IMR-90 (cell line): ENCODE measurements at regions not wholly inside any gene's neighbourhood (a gene's known extent, or its start where the extent isn't known, plus 50 kb on each side); places are given as distances from the start of the nearest gene placed in this dataset.

Experiments used
- ATAC-seq: fragments of 200-7000 bp; cut with Tn5 transposase; 2 replicates; pipeline ENCODE4 v1.9.1; 2020; ENCODE audit warnings: low read depth, mild to moderate bottlenecking, moderate library complexity
- BruUV-seq: library from RNA; stranded (reverse); fragments of 400-500 nt; replicated peaks from 2 replicates; lab custom pipeline; 2021; lab: Mats Ljungman, UMichigan
- CTCF ChIA-PET: fragments of 300-600 bp; formaldehyde crosslinking; extraction: SDS; loops from one replicate; lab custom pipeline; 2021; ENCODE audit warnings: antibody characterized with exemption; lab: Yijun Ruan, JAX
- POLR2A ChIA-PET: fragments of 300-600 bp; sonication (Branson Sonifier 250); formaldehyde crosslinking; loops from one replicate; lab custom pipeline; 2022; ENCODE audit warnings: antibody characterized with exemption; ENCODE audit not compliant: unreplicated experiment; lab: Charles Lee
- DNase-seq: peaks from one replicate; pipeline ENCODE4 v3.0.0; 2013
- H2AFZ ChIP-seq: replicated peaks from 2 replicates; pipeline ENCODE3; 2013; ENCODE audit warnings: low read length, mild to moderate bottlenecking; ENCODE audit not compliant: poor library complexity
- H2AK5ac ChIP-seq: 2 replicates; pipeline ENCODE4 v1.6.1; 2013; ENCODE audit warnings: low read depth, low read length, inconsistent platforms
- H2AK9ac ChIP-seq: replicated peaks from 2 replicates; pipeline ENCODE3; 2013; ENCODE audit warnings: mild to moderate bottlenecking, low read depth, low read length, moderate library complexity; ENCODE audit not compliant: poor library complexity
- H2BK120ac ChIP-seq: 2 replicates; pipeline ENCODE4 v1.6.1; 2013; ENCODE audit warnings: low read depth, low read length, inconsistent platforms
- H2BK15ac ChIP-seq: 3 replicates; pipeline ENCODE4 v1.6.1; 2013; ENCODE audit warnings: low read depth, low read length, inconsistent platforms
- H2BK20ac ChIP-seq: 2 replicates; pipeline ENCODE4 v1.6.1; 2013; ENCODE audit warnings: low read depth, mild to moderate bottlenecking, inconsistent platforms, low read length, moderate library complexity
- H2BK5ac ChIP-seq: 2 replicates; pipeline ENCODE4 v1.6.1; 2013; ENCODE audit warnings: mild to moderate bottlenecking, low read depth, low read length, inconsistent platforms; ENCODE audit not compliant: poor library complexity, severe bottlenecking
- H3K14ac ChIP-seq: replicated peaks from 2 replicates; pipeline ENCODE4 v1.6.1; 2013; ENCODE audit warnings: low read depth, low read length, inconsistent platforms
- H3K18ac ChIP-seq: 2 replicates; pipeline ENCODE4 v1.6.1; 2013; ENCODE audit warnings: low read depth, low read length, control low read depth
- H3K23ac ChIP-seq: 2 replicates; pipeline ENCODE4 v1.6.1; 2013; ENCODE audit warnings: low read depth, low read length, inconsistent platforms
- H3K27ac ChIP-seq: 2 replicates; pipeline ENCODE4 v1.5.1; 2013; ENCODE audit warnings: mild to moderate bottlenecking, control low read depth, low read length; ENCODE audit not compliant: insufficient read depth
- H3K27me3 ChIP-seq: 2 replicates; pipeline ENCODE4 v1.6.1; 2013; ENCODE audit warnings: low read length; ENCODE audit not compliant: control insufficient read depth, insufficient read depth
- H3K36me3 ChIP-seq: 2 replicates; pipeline ENCODE4 v1.6.1; 2013; ENCODE audit warnings: low read length, mixed read lengths; ENCODE audit not compliant: control insufficient read depth, insufficient read depth
- H3K4ac ChIP-seq: 2 replicates; pipeline ENCODE4 v1.6.1; 2013; ENCODE audit warnings: low read depth, low read length, inconsistent platforms
- H3K4me1 ChIP-seq: 2 replicates; pipeline ENCODE4 v1.6.1; 2013; ENCODE audit warnings: low read length, mixed read lengths; ENCODE audit not compliant: control insufficient read depth, insufficient read depth
- H3K4me2 ChIP-seq: 2 replicates; pipeline ENCODE4 v1.6.1; 2013; ENCODE audit warnings: low read depth, mild to moderate bottlenecking, control low read depth, low read length, moderate library complexity
- H3K4me3 ChIP-seq: 2 replicates; pipeline ENCODE4 v1.5.1; 2013; ENCODE audit warnings: low read depth, mild to moderate bottlenecking, control low read depth, low read length, moderate library complexity; ENCODE audit not compliant: insufficient read depth
- H3K56ac ChIP-seq: 2 replicates; pipeline ENCODE4 v1.6.1; 2013; ENCODE audit warnings: low read length, inconsistent platforms; ENCODE audit not compliant: insufficient read depth; ENCODE audit errors: extremely low read depth
- H3K79me1 ChIP-seq, 2 experiments: 2 replicates each; pipeline ENCODE4 v1.6.1; 2013; ENCODE audit warnings: low read length in 2 of 2, inconsistent platforms in 1 of 2, low read depth in 1 of 2
- H3K9ac ChIP-seq: 2 replicates; pipeline ENCODE4 v1.6.1; 2013; ENCODE audit warnings: low read depth, low read length, control low read depth
- H3K9me1 ChIP-seq: 2 replicates; pipeline ENCODE4 v1.6.1; 2013; ENCODE audit warnings: low read length, inconsistent platforms; ENCODE audit not compliant: insufficient read depth
- H3K9me3 ChIP-seq: 2 replicates; pipeline ENCODE4 v1.6.1; 2013; ENCODE audit warnings: low read length; ENCODE audit not compliant: control insufficient read depth, insufficient read depth
- H4K20me1 ChIP-seq: 2 replicates; pipeline ENCODE4 v1.6.1; 2013; ENCODE audit warnings: low read length, inconsistent platforms; ENCODE audit not compliant: insufficient read depth
- H4K5ac ChIP-seq: 2 replicates; pipeline ENCODE4 v1.6.1; 2013; ENCODE audit warnings: mild to moderate bottlenecking, low read depth, low read length, control low read depth
- H4K8ac ChIP-seq, 2 experiments: 2 replicates each; pipeline ENCODE4 v1.6.1; 2013; ENCODE audit warnings: low read depth in 2 of 2, low read length in 2 of 2, control low read depth in 1 of 2, inconsistent platforms in 1 of 2
- H4K91ac ChIP-seq: 2 replicates; pipeline ENCODE4 v1.6.1; 2013; ENCODE audit warnings: low read depth, low read length, inconsistent platforms; ENCODE audit not compliant: insufficient read depth
- CHD1 ChIP-seq: IDR thresholded peaks from 2 replicates; pipeline ENCODE4 v1.6.1; 2012; ENCODE audit warnings: low read depth, low read length, improper control_type of control experiment
- FOS ChIP-seq: fragments of 150-350 bp; IDR thresholded peaks from 2 replicates; pipeline ENCODE4 v1.6.1; 2016; ENCODE audit warnings: low read depth, low read length
- RAD21 ChIP-seq: IDR thresholded peaks from 2 replicates; pipeline ENCODE4 v1.6.1; 2012; ENCODE audit warnings: low read length, improper control_type of control experiment
- RCOR1 ChIP-seq: IDR thresholded peaks from 2 replicates; pipeline ENCODE4 v1.6.1; 2012; ENCODE audit warnings: mild to moderate bottlenecking, low read length, improper control_type of control experiment; ENCODE audit not compliant: insufficient replicate concordance
- RFX5 ChIP-seq: IDR thresholded peaks from 2 replicates; pipeline ENCODE4 v1.8.0; 2012; ENCODE audit warnings: low read depth, mild to moderate bottlenecking, low read length, moderate library complexity
- WGBS, 2 experiments: methylation state at CpG; one replicate each; pipeline versions ENCODE4 v1.1.5 to v1.1.7; 2013; ENCODE audit warnings: missing lambda C conversion rate in 2 of 2; ENCODE audit not compliant: insufficient read length in 1 of 2; ENCODE audit errors: extremely low coverage in 2 of 2; 5-methylcytosine and 5-hydroxymethylcytosine counted together
- dilution Hi-C: fragments of 300-500 bp; cut with HindIII; formaldehyde crosslinking; loops from one replicate; pipeline ENCODE4 v1.14.3; 2018; ENCODE audit warnings: low sequenced_read_pairs; ENCODE audit not compliant: unreplicated experiment
- in situ Hi-C: fragments of 300-500 bp; cut with MboI; formaldehyde crosslinking; loops from 3 replicates; pipeline ENCODE4 v1.14.3; 2019; ENCODE audit warnings: low sequenced_read_pairs, inconsistent platforms, mixed read lengths
- intact Hi-C: fragments of 100-400 bp; cut with micrococcal nuclease; formaldehyde crosslinking; loops from 2 replicates; pipeline ENCODE4 v1.10.0; 2022
- TF ChIP-seq, protein P1 (sequence below): fragments of 150-350 bp; IDR thresholded peaks from 2 replicates; pipeline ENCODE4 v1.6.1; 2016; ENCODE audit warnings: low read depth, mild to moderate bottlenecking, low read length, moderate library complexity, borderline replicate concordance

DNA sequence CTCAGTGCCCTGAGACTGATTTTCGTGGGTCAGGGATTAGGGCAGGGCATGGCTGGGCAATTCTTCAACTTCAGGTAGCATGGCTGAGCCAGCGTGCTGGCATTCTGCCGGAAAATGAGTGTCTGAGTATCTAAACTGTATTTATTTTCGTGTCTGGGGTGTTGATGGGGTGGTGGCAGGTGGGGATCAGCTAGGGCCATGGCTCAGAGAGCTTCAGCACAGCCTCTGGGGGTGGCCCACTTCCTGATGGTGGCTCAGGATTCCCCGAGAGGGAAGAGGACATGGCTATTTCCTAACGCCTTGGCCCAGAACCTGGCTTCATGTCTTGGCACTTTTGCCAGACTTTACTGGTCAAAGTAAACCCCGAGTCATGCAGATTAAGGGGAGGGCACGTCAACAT is 260.5 kb downstream of the GADD45G start:
- no peak overlapping the region for H3K14ac ChIP-seq
- dilution Hi-C loops, result no loop called here
- H4K8ac ChIP-seq, result no peak overlapping the region
- no CpG with 5 or more reads among the region's 8 CpGs for WGBS, 2 experiments
- no peak overlapping the region for H2BK20ac ChIP-seq
- H4K20me1 ChIP-seq, result no peaks in the 10 kb centered on the region
- no peak overlapping the region for H3K4me3 ChIP-seq
- no peak overlapping the region for H2AK9ac ChIP-seq
- H3K18ac ChIP-seq, result no peak overlapping the region
- no peaks in the 10 kb centered on the region for H3K36me3 ChIP-seq
- H2BK120ac ChIP-seq, result no peak overlapping the region
- H2AFZ ChIP-seq, result no peak overlapping the region
- H4K91ac ChIP-seq, result no peak overlapping the region
- no peak overlapping the region for H3K23ac ChIP-seq
- no peak overlapping the region for H3K56ac ChIP-seq
- H2BK5ac ChIP-seq, result no peak overlapping the region
- H3K27me3 ChIP-seq, result no peaks in the 10 kb centered on the region; the same call in 1 of the 2 replicates
- no peak overlapping the region for H3K4ac ChIP-seq
- ATAC-seq, result no peak
- no peak overlapping the region for H2BK15ac ChIP-seq
- BruUV-seq, result no TSS peak
- no peak overlapping the region for H2AK5ac ChIP-seq
- no peak overlapping the region for H3K9ac ChIP-seq
- no peak overlapping the region for H3K27ac ChIP-seq
- no peak overlapping the region for H4K5ac ChIP-seq
- CTCF ChIA-PET, result no interaction called here
- no peaks in the 10 kb centered on the region for H3K79me1 ChIP-seq
- intact Hi-C loops, result no loop called here
- H3K4me1 ChIP-seq, result no peaks in the 10 kb centered on the region
- H3K9me1 ChIP-seq, result no peaks in the 10 kb centered on the region
- DNase-seq, result no peak
- no peaks in the 10 kb centered on the region for H3K9me3 ChIP-seq
- in situ Hi-C loops, result no loop called here
- TF ChIP-seq RFX5 (no peak), RAD21 (no peak), RCOR1 (no peak), CHD1 (no peak), FOS (no peak)
- TF ChIP-seq, protein P1, sequence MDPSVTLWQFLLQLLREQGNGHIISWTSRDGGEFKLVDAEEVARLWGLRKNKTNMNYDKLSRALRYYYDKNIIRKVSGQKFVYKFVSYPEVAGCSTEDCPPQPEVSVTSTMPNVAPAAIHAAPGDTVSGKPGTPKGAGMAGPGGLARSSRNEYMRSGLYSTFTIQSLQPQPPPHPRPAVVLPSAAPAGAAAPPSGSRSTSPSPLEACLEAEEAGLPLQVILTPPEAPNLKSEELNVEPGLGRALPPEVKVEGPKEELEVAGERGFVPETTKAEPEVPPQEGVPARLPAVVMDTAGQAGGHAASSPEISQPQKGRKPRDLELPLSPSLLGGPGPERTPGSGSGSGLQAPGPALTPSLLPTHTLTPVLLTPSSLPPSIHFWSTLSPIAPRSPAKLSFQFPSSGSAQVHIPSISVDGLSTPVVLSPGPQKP, result no peak
- POLR2A ChIA-PET, result no interaction called here
- no peak overlapping the region for H3K4me2 ChIP-seq
